HCT116 (cell line): ENCODE measurements at regions not wholly inside any gene's neighbourhood (a gene's known extent, or its start where the extent isn't known, plus 50 kb on each side); places are given as distances from the start of the nearest gene placed in this dataset.

Experiments
- ATAC-seq: fragments of 200-7000 bp; cut with Tn5 transposase; 2 replicates; pipeline ENCODE4 v1.9.1; 2020; ENCODE audit warnings: mild to moderate bottlenecking, moderate library complexity
- BruUV-seq: library from RNA; stranded (reverse); fragments of 400-500 nt; replicated peaks from 2 replicates; lab custom pipeline; 2021; lab: Mats Ljungman, UMichigan
- CTCF ChIA-PET: fragments of 300-600 bp; sonication (Branson Sonifier 250); formaldehyde crosslinking; loops from one replicate; lab custom pipeline; 2021; ENCODE audit warnings: antibody characterized with exemption; lab: Charles Lee
- POLR2A ChIA-PET: fragments of 300-600, 350-600 bp; sonication (Branson Sonifier 250); formaldehyde crosslinking; loops from one replicate; lab custom pipeline; 2021; ENCODE audit warnings: antibody characterized with exemption; lab: Charles Lee
- RAD21 ChIA-PET, 2 experiments: fragments of 300-600 bp; sonication (Branson Sonifier 250); formaldehyde crosslinking; loops; one replicate each; lab custom pipeline; 2023; ENCODE audit warnings: low total read pairs in 2 of 2; ENCODE audit not compliant: uncharacterized antibody in 2 of 2, unreplicated experiment in 2 of 2, low non-redundant PET in 1 of 2; lab: Charles Lee
- DNase-seq: peaks from one replicate; pipeline ENCODE4 v3.0.0-alpha.2; 2010; ENCODE audit warnings: low read depth, low spot score
- H2AFZ ChIP-seq: fragments of 200-600 bp; shearing (Covaris generic), sonication (generic); 2 replicates; pipeline ENCODE4 v1.6.1; 2017; ENCODE audit warnings: low read depth, mixed run types, mixed read lengths, antibody characterized with exemption, low read length; ENCODE audit not compliant: poor library complexity, severe bottlenecking
- H3K27ac ChIP-seq: 2 replicates; pipeline ENCODE4 v1.5.1; 2012; ENCODE audit warnings: low read depth, low read length
- H3K27me3 ChIP-seq: fragments of 200-600 bp; sonication (generic); 2 replicates; pipeline ENCODE4 v1.6.1; 2016; ENCODE audit warnings: mixed run types, low read length, mixed read lengths; ENCODE audit not compliant: insufficient read depth
- H3K36me3 ChIP-seq, 2 experiments: fragments of 200-500 bp in 1 of 2; fragments of 200-600 bp in 1 of 2; sonication (Bioruptor generic) in 1 of 2; sonication (generic) in 1 of 2; 2 replicates each; pipeline versions ENCODE4 v1.5.1 to v1.6.1; 2014 to 2016; ENCODE audit warnings: low read length in 2 of 2, inconsistent platforms in 1 of 2, mixed read lengths in 1 of 2, mixed run types in 1 of 2; ENCODE audit not compliant: insufficient read depth in 2 of 2, control insufficient read depth in 1 of 2
- H3K4me1 ChIP-seq, 2 experiments: fragments of 200-600 bp in 1 of 2; sonication (generic) in 1 of 2; 2 replicates each; pipeline versions ENCODE4 v1.5.1 to v1.6.1; 2012 to 2017; ENCODE audit warnings: low read length in 2 of 2, inconsistent platforms in 1 of 2, mild to moderate bottlenecking in 1 of 2, mixed read lengths in 1 of 2, mixed run types in 1 of 2, moderate library complexity in 1 of 2; ENCODE audit not compliant: insufficient read depth in 2 of 2, control insufficient read depth in 1 of 2
- H3K4me2 ChIP-seq: fragments of 200-600 bp; sonication (generic); 2 replicates; pipeline ENCODE4 v1.6.1; 2017; ENCODE audit warnings: mixed run types, low read length, mixed read lengths
- H3K4me3 ChIP-seq, 2 experiments: fragments of 200-600 bp in 1 of 2; sonication (generic) in 1 of 2; replicated peaks in 1 of 2; 2 replicates each; pipeline ENCODE4 v1.5.1; 2011 to 2016; ENCODE audit warnings: low read length in 2 of 2, control low read depth in 1 of 2, low read depth in 1 of 2, mild to moderate bottlenecking in 1 of 2, mixed read lengths in 1 of 2, mixed run types in 1 of 2
- H3K79me2 ChIP-seq: fragments of 200-600 bp; sonication (generic); 2 replicates; pipeline ENCODE4 v1.6.1; 2017; ENCODE audit warnings: mild to moderate bottlenecking, mixed run types, low read length, moderate library complexity, mixed read lengths; ENCODE audit not compliant: insufficient read depth
- H3K9ac ChIP-seq: fragments of 200-600 bp; sonication (generic); 2 replicates; pipeline ENCODE4 v1.6.1; 2016; ENCODE audit warnings: low read length, mixed read lengths
- H3K9me2 ChIP-seq: fragments of 200-600 bp; sonication (generic), shearing (Covaris generic); 2 replicates; pipeline ENCODE4 v1.6.1; 2017; ENCODE audit warnings: mixed run types, mild to moderate bottlenecking, moderate library complexity; ENCODE audit not compliant: insufficient read depth
- H3K9me3 ChIP-seq, 2 experiments: fragments of 200-500 bp in 1 of 2; fragments of 200-600 bp in 1 of 2; sonication (Bioruptor generic) in 1 of 2; sonication (generic) in 1 of 2; 2 replicates each; pipeline ENCODE4 v1.6.1; 2014 to 2017; ENCODE audit warnings: low read length in 2 of 2, mixed read lengths in 2 of 2, inconsistent platforms in 1 of 2, low read depth in 1 of 2, mild to moderate bottlenecking in 1 of 2, mixed run types in 1 of 2, moderate library complexity in 1 of 2; ENCODE audit not compliant: control insufficient read depth in 1 of 2, insufficient read depth in 1 of 2
- H4K20me1 ChIP-seq: fragments of 200-600 bp; sonication (generic), shearing (Covaris generic); 2 replicates; pipeline ENCODE4 v1.6.1; 2017; ENCODE audit warnings: mixed run types, mild to moderate bottlenecking, moderate library complexity; ENCODE audit not compliant: insufficient read depth
- ATF3 ChIP-seq: IDR thresholded peaks from 2 replicates; pipeline ENCODE4 v1.6.1; 2012
- CTCF ChIP-seq, 3 experiments: fragments of 200-600 bp in 1 of 3; sonication (generic) in 1 of 3; IDR thresholded peaks in 2 of 3; conservative IDR thresholded peaks in 1 of 3; 2 replicates each; pipeline ENCODE4 v1.5.1; 2012 to 2017; ENCODE audit warnings: low read depth in 2 of 3, low read length in 2 of 3, antibody characterized with exemption in 1 of 3, borderline replicate concordance in 1 of 3, control low read depth in 1 of 3, mild to moderate bottlenecking in 1 of 3, mixed read lengths in 1 of 3, mixed run types in 1 of 3, moderate library complexity in 1 of 3; ENCODE audit not compliant: insufficient read depth in 1 of 3
- ELF1 ChIP-seq: IDR thresholded peaks from 2 replicates; pipeline ENCODE4 v1.6.1; 2012; ENCODE audit warnings: low read depth, borderline replicate concordance
- EZH2 ChIP-seq: fragments of 200-600 bp; sonication (generic); IDR thresholded peaks from 2 replicates; pipeline ENCODE4 v1.6.1; 2017; ENCODE audit warnings: antibody characterized with exemption, mixed run types
- EZH2phosphoT487 ChIP-seq: fragments of 200-600 bp; IDR thresholded peaks from 2 replicates; pipeline ENCODE4 v1.6.1; 2018; ENCODE audit warnings: antibody characterized with exemption, borderline replicate concordance
- JUND ChIP-seq: IDR thresholded peaks from 2 replicates; pipeline ENCODE4 v1.6.1; 2012
- POLR2AphosphoS5 ChIP-seq: IDR thresholded peaks from 2 replicates; pipeline ENCODE4 v1.6.1; 2011; ENCODE audit warnings: mild to moderate bottlenecking, low read depth, low read length, moderate library complexity
- REST ChIP-seq: IDR thresholded peaks from 2 replicates; pipeline ENCODE4 v1.6.1; 2012; ENCODE audit warnings: low read depth
- SIN3A ChIP-seq: IDR thresholded peaks from 2 replicates; pipeline ENCODE4 v1.6.1; 2012; ENCODE audit warnings: low read depth
- ZFX ChIP-seq: fragments of 450-650 bp; IDR thresholded peaks from 2 replicates; pipeline ENCODE4 v1.6.1; 2017
- ZNF274 ChIP-seq: fragments of 200-500 bp; sonication (Bioruptor generic); IDR thresholded peaks from 2 replicates; pipeline ENCODE4 v1.6.1; 2014; ENCODE audit warnings: mild to moderate bottlenecking, low read depth, low read length, inconsistent platforms
- intact Hi-C: fragments of 100-400 bp; cut with micrococcal nuclease; formaldehyde crosslinking; loops from 2 replicates; pipeline ENCODE4 v1.10.0; 2022

- Histone ChIP-seq H3K27me3 (no peaks in the 10 kb centered on the region), H3K79me2 (no peaks in the 10 kb centered on the region), H3K9me3 (no peaks in the 10 kb centered on the region), H3K4me2 (no peak overlapping the region), H3K9ac (no peak overlapping the region), H3K4me3 (no peak overlapping the region), H3K27ac (no peak overlapping the region), H4K20me1 (no peaks in the 10 kb centered on the region), H3K36me3 (no peaks in the 10 kb centered on the region), H3K4me1 (no peaks in the 10 kb centered on the region), H2AFZ (no peak overlapping the region)
- ChIA-PET RAD21 (no interaction called here), CTCF (no interaction called here), POLR2A (no interaction called here)
- no peak for DNase-seq
- no peak for ATAC-seq
- no TSS peak for BruUV-seq
- intact Hi-C loops = loop anchor here (10.0 kb wide), 1 partner anchor 60 kb away; no protein-coding TSS in a partner anchor
- TF ChIP-seq EZH2 (no peak), ELF1 (no peak), ZFX (no peak), CTCF (IDR thresholded peaks at IDR 0.05 in 2 of 3, conservative IDR thresholded peaks at IDR 0.05 in 1 of 3; ENCODE audit: borderline replicate concordance in 1 of 3, insufficient read depth in 1 of 3, low read depth in 2 of 3, low read length in 2 of 3) (no peak)
- TF ChIP-seq, all 23 proteins: peak for 0
- H3K9me2 ChIP-seq = no peaks in the 10 kb centered on the region
Measured at GRCh38 chrX:102845020-102845419, 92.1 kb upstream of the RAB40AL start.

GRCh38 chrX:102846544-102847236 is 90.4 kb upstream of the RAB40AL start:
- no peak overlapping the region for H3K4me3 ChIP-seq
- H4K20me1 ChIP-seq = no peaks in the 10 kb centered on the region
- no peak overlapping the region for H3K27ac ChIP-seq
- no peaks in the 10 kb centered on the region for H3K9me2 ChIP-seq
- no peaks in the 10 kb centered on the region for H3K27me3 ChIP-seq
- no peaks in the 10 kb centered on the region for H3K9me3 ChIP-seq
- DNase-seq (no peak), ATAC-seq (no peak)
- ChIA-PET POLR2A (no interaction called here), RAD21 (no interaction called here), CTCF (no interaction called here)
- no peak overlapping the region for H3K4me2 ChIP-seq
- H3K4me1 ChIP-seq = no peaks in the 10 kb centered on the region
- no peak overlapping the region for H2AFZ ChIP-seq
- no peaks in the 10 kb centered on the region for H3K79me2 ChIP-seq
- no TSS peak for BruUV-seq
- intact Hi-C loops = loop anchor here (10.0 kb wide), 1 partner anchor 58 kb away; no protein-coding TSS in a partner anchor
- H3K9ac ChIP-seq = no peak overlapping the region
- no peaks in the 10 kb centered on the region for H3K36me3 ChIP-seq
- TF ChIP-seq CTCF (IDR thresholded peaks at IDR 0.05 in 2 of 3, conservative IDR thresholded peaks at IDR 0.05 in 1 of 3; ENCODE audit: borderline replicate concordance in 1 of 3, insufficient read depth in 1 of 3, low read depth in 2 of 3, low read length in 2 of 3) (no peak), EZH2phosphoT487 (no peak), ATF3 (no peak), JUND (no peak), SIN3A (no peak), REST (no peak), POLR2AphosphoS5 (no peak), ZNF274 (no peak)
